ENCODE measurements at regions not wholly inside any gene's neighbourhood (a gene's known extent, or its start where the extent isn't known, plus 50 kb on each side); places are given as distances from the start of the nearest gene placed in this dataset.

DNA sequence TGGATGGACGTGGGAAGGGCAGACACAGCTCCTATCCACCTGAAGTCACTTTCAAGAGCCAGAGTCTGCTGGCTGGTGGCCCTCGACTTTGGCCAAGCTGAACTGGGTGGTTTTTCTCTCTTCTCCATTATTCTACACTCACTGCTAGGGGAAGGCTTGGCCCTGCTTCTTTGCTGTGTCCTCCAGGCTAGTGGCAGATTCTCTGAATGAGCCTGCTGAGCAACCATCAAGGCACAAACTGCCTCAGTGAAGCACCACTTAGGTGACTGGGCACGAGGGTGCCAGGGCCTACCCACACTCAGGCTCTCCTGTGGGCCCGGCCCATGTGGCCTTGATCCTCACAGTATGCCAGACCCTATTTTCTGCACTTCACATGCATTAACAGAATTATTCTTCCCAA is 92.0 kb downstream of the PJA1 start:
- Histone ChIP-seq H3K79me2 (ENCODE audit: control insufficient read depth, insufficient read depth, low read length) (no peaks in the 10 kb centered on the region), H3K4me1 (ENCODE audit: control insufficient read depth, extremely low read depth, insufficient read depth, low read length) (no peaks in the 10 kb centered on the region), H3K9me1 (replicated peaks; ENCODE audit: control insufficient read depth, extremely low read depth, insufficient read depth, low read length) (no peaks in the 10 kb centered on the region), H3K4me2 (ENCODE audit: insufficient read depth, low read length) (no peak overlapping the region), H3K9me3 (replicated peaks; ENCODE audit: control insufficient read depth, insufficient read depth, low read length) (no peaks in the 10 kb centered on the region), H3K27ac (ENCODE audit: insufficient read depth, low read depth, low read length) (no peak overlapping the region), H3K4me3 (replicated peaks in 1 of 3; ENCODE audit: insufficient read depth in 1 of 3, low read depth in 1 of 3, low read length in 3 of 3) (no peak overlapping the region), H4K20me1 (replicated peaks; ENCODE audit: control insufficient read depth, extremely low read depth, insufficient read depth, low read length) (no peaks in the 10 kb centered on the region), H2AFZ (ENCODE audit: low read depth, low read length) (no peak overlapping the region), H3K9ac (replicated peaks; ENCODE audit: extremely low read depth, insufficient read depth, low read length) (no peak overlapping the region), H3K36me3 (ENCODE audit: control insufficient read depth in 2 of 2, extremely low read depth in 1 of 2, insufficient read depth in 2 of 2, low read length in 2 of 2) (no peaks in the 10 kb centered on the region), H3K27me3 (ENCODE audit: control insufficient read depth in 2 of 2, insufficient read depth in 2 of 2, low read length in 2 of 2) (no peaks in the 10 kb centered on the region)
- ChIA-PET CTCF (no interaction called here), POLR2A (no interaction called here)
- no peak for FAIRE-seq
- no peak for DNase-seq (ENCODE audit: low read depth, low spot score)
- no TSS peak for BruUV-seq (replicated peaks)
- dilution Hi-C loops (cut with MboI; ENCODE audit: extremely low pct_ligation_motif_present, low sequenced_read_pairs) (no loop called here), intact Hi-C loops (cut with micrococcal nuclease) (no loop called here)
- TF ChIP-seq POLR2AphosphoS5 (IDR thresholded peaks at IDR 0.05; ENCODE audit: insufficient read depth, low read depth, low read length), result no peak
- TF ChIP-seq MYC (IDR thresholded peaks at IDR 0.05; ENCODE audit: low read depth, low read length), result no peak
- TF ChIP-seq EZH2 (IDR thresholded peaks at IDR 0.05; ENCODE audit: borderline replicate concordance, low read depth, low read length, severe bottlenecking), result no peak

DNA sequence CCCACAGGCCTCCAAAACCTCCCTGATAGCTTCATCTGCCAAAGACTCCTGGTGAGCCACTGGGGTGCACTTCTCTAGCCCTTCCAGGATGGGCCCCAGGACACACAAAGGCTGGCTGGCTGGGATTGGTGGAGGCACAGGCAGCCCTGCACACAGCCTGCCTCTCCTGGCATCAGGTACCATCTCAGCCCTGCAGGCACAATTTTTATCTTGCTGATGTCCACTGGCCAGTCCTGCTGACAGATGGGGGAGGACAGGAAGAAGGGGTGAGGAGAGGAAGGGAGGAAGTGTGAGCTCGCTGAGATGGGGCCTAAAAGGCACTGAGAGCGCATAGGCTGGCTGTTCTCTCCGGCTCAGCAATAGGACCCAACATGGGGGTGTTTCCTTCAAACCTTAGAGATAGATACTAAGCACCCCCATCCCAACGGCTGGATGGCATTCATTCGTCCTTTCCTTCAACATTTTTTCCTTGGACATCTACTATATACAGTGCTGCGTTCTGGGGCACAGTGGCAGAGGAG is 92.7 kb downstream of the PJA1 start:
- no peaks in the 10 kb centered on the region for H3K9me1 ChIP-seq (replicated peaks; ENCODE audit: control insufficient read depth, extremely low read depth, insufficient read depth, low read length)
- no peaks in the 10 kb centered on the region for H3K9me3 ChIP-seq (replicated peaks; ENCODE audit: control insufficient read depth, insufficient read depth, low read length)
- FAIRE-seq, result no peak
- no peak overlapping the region for H3K4me2 ChIP-seq (ENCODE audit: insufficient read depth, low read length)
- POLR2A ChIA-PET, result no interaction called here
- H4K20me1 ChIP-seq (replicated peaks; ENCODE audit: control insufficient read depth, extremely low read depth, insufficient read depth, low read length), result no peaks in the 10 kb centered on the region
- H3K4me1 ChIP-seq (ENCODE audit: control insufficient read depth, extremely low read depth, insufficient read depth, low read length), result no peaks in the 10 kb centered on the region
- no peaks in the 10 kb centered on the region for H3K79me2 ChIP-seq (ENCODE audit: control insufficient read depth, insufficient read depth, low read length)
- intact Hi-C loops (cut with micrococcal nuclease), result no loop called here
- H3K27me3 ChIP-seq (ENCODE audit: control insufficient read depth in 2 of 2, insufficient read depth in 2 of 2, low read length in 2 of 2), result no peaks in the 10 kb centered on the region
- H3K4me3 ChIP-seq (replicated peaks in 1 of 3; ENCODE audit: insufficient read depth in 1 of 3, low read depth in 1 of 3, low read length in 3 of 3), result no peak overlapping the region
- no peak for DNase-seq (ENCODE audit: low read depth, low spot score)
- TF ChIP-seq, protein P1, sequence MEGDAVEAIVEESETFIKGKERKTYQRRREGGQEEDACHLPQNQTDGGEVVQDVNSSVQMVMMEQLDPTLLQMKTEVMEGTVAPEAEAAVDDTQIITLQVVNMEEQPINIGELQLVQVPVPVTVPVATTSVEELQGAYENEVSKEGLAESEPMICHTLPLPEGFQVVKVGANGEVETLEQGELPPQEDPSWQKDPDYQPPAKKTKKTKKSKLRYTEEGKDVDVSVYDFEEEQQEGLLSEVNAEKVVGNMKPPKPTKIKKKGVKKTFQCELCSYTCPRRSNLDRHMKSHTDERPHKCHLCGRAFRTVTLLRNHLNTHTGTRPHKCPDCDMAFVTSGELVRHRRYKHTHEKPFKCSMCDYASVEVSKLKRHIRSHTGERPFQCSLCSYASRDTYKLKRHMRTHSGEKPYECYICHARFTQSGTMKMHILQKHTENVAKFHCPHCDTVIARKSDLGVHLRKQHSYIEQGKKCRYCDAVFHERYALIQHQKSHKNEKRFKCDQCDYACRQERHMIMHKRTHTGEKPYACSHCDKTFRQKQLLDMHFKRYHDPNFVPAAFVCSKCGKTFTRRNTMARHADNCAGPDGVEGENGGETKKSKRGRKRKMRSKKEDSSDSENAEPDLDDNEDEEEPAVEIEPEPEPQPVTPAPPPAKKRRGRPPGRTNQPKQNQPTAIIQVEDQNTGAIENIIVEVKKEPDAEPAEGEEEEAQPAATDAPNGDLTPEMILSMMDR (IDR thresholded peaks at IDR 0.05; ENCODE audit: extremely low read depth in 1 of 2, insufficient read depth in 1 of 2, low read depth in 1 of 2, low read length in 2 of 2), result no peak
- TF ChIP-seq MYC (IDR thresholded peaks at IDR 0.05; ENCODE audit: low read depth, low read length), result no peak
- no peak for TF ChIP-seq GATA2 (IDR thresholded peaks at IDR 0.05; ENCODE audit: insufficient read depth, insufficient read length, low read depth, low read length)
- TF ChIP-seq POLR2AphosphoS5 (IDR thresholded peaks at IDR 0.05; ENCODE audit: insufficient read depth, low read depth, low read length), result no peak
- no peak for TF ChIP-seq JUN (IDR thresholded peaks at IDR 0.05; ENCODE audit: borderline replicate concordance, insufficient read depth, insufficient read length, low read depth)
- no peak for TF ChIP-seq FOS (IDR thresholded peaks at IDR 0.05; ENCODE audit: borderline replicate concordance, insufficient read depth, low read length)
- no peak for TF ChIP-seq POLR2A (IDR thresholded peaks at IDR 0.05; ENCODE audit: low read depth, low read length)
- TF ChIP-seq, protein P2, sequence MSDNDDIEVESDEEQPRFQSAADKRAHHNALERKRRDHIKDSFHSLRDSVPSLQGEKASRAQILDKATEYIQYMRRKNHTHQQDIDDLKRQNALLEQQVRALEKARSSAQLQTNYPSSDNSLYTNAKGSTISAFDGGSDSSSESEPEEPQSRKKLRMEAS (IDR thresholded peaks at IDR 0.05; ENCODE audit: insufficient read depth, insufficient read length), result no peak
- TF ChIP-seq EZH2 (IDR thresholded peaks at IDR 0.05; ENCODE audit: borderline replicate concordance, low read depth, low read length, severe bottlenecking), result no peak
- no peak overlapping the region for H2AFZ ChIP-seq (ENCODE audit: low read depth, low read length)
- dilution Hi-C loops (cut with MboI; ENCODE audit: extremely low pct_ligation_motif_present, low sequenced_read_pairs), result no loop called here
- no TSS peak for BruUV-seq (replicated peaks)
- H3K27ac ChIP-seq (ENCODE audit: insufficient read depth, low read depth, low read length), result no peak overlapping the region
- no peak overlapping the region for H3K9ac ChIP-seq (replicated peaks; ENCODE audit: extremely low read depth, insufficient read depth, low read length)
- no peaks in the 10 kb centered on the region for H3K36me3 ChIP-seq (ENCODE audit: control insufficient read depth in 2 of 2, extremely low read depth in 1 of 2, insufficient read depth in 2 of 2, low read length in 2 of 2)
- CTCF ChIA-PET, result no interaction called here

All from endothelial cell of umbilical vein (primary cell).